ENCODE measurements at regions not wholly inside any gene's neighbourhood (a gene's known extent, or its start where the extent isn't known, plus 50 kb on each side); places are given as distances from the start of the nearest gene placed in this dataset.

DNA sequence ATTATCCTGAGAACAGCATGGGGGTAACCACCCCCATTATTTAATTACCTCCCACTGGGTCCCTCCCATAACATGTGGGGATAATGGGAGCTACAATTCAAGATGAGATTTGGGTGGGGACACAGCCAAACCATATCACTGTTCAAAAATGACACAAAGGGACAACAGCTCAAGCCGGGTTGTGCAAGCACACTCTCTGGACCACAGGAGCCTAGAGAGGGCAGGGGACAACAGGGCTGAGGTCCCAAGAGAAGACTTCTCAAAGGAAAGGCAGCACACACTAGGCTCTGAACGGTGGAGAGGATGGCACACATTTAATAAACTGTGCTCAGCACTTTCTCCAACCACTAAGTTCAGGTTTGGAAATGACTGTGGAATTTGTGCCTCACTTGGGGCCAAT lies 122.1 kb upstream of the PKDCC start:
- TF ChIP-seq POLR2A (IDR thresholded peaks at IDR 0.05; ENCODE audit: low read depth, low read length) (no peak), POLR2AphosphoS5 (IDR thresholded peaks at IDR 0.05; ENCODE audit: low read depth, low read length) (no peak), TAF1 (IDR thresholded peaks at IDR 0.05; ENCODE audit: low read depth, low read length) (no peak), PAX5 (IDR thresholded peaks at IDR 0.05; ENCODE audit: insufficient read depth, low read length, severe bottlenecking) (no peak), POU2F2 (IDR thresholded peaks at IDR 0.05; ENCODE audit: low read depth, low read length) (no peak), SPI1 (IDR thresholded peaks at IDR 0.05; ENCODE audit: low read depth, low read length) (no peak)
